ENCODE measurements at regions not wholly inside any gene's neighbourhood (a gene's known extent, or its start where the extent isn't known, plus 50 kb on each side); places are given as distances from the start of the nearest gene placed in this dataset.

GRCh38 chr6:1091900-1092299, 220.0 kb upstream of the FOXQ1 start:
- no peak for DNase-seq (ENCODE audit: low read depth, low spot score)

- no peak for DNase-seq (ENCODE audit: low read depth, low spot score)
Measured at GRCh38 chr6:1089859-1090258, 222.0 kb upstream of the FOXQ1 start.

GRCh38 chr6:1088492-1089001, 223.4 kb upstream of the FOXQ1 start:
- DNase-seq (ENCODE audit: low read depth, low spot score), result no peak

GRCh38 chr6:1087154-1087843, 224.6 kb upstream of the FOXQ1 start:
- no peak for DNase-seq (ENCODE audit: low read depth, low spot score)

- DNase-seq (ENCODE audit: low read depth, low spot score), result no peak
Measured at GRCh38 chr6:1086446-1087153, 225.3 kb upstream of the FOXQ1 start.

- no peak for DNase-seq (ENCODE audit: low read depth, low spot score)
Measured at GRCh38 chr6:1082285-1082935, 229.5 kb upstream of the FOXQ1 start.

GRCh38 chr6:1081551-1082284, 230.2 kb upstream of the FOXQ1 start:
- DNase-seq (ENCODE audit: low read depth, low spot score), result no peak

- no peak for DNase-seq (ENCODE audit: low read depth, low spot score)
Measured at GRCh38 chr6:1080453-1081337, 231.2 kb upstream of the FOXQ1 start.

- peak; percentile 15 for DNase-seq (ENCODE audit: low read depth, low spot score)
Measured at GRCh38 chr6:1079525-1079924, 232.4 kb upstream of the FOXQ1 start.

GRCh38 chr6:1077478-1078416, 234.2 kb upstream of the FOXQ1 start:
- no peak for DNase-seq (ENCODE audit: low read depth, low spot score)

GRCh38 chr6:1076531-1077459, 235.1 kb upstream of the FOXQ1 start:
- no peak for DNase-seq (ENCODE audit: low read depth, low spot score)

GRCh38 chr6:1075880-1076279, 236.0 kb upstream of the FOXQ1 start:
- DNase-seq (ENCODE audit: low read depth, low spot score), result no peak

- no peak for DNase-seq (ENCODE audit: low read depth, low spot score)
Measured at GRCh38 chr6:1075444-1075843, 236.5 kb upstream of the FOXQ1 start.

- peak; percentile 71 for DNase-seq (ENCODE audit: low read depth, low spot score)
Measured at GRCh38 chr6:1070085-1070521, 241.8 kb upstream of the FOXQ1 start.

- DNase-seq (ENCODE audit: low read depth, low spot score), result no peak
Measured at GRCh38 chr6:1068905-1069304, 243.0 kb upstream of the FOXQ1 start.

GRCh38 chr6:1068068-1068467, 243.8 kb upstream of the FOXQ1 start:
- DNase-seq (ENCODE audit: low read depth, low spot score), result no peak

- DNase-seq (ENCODE audit: low read depth, low spot score), result no peak
Measured at GRCh38 chr6:1067346-1067745, 244.6 kb upstream of the FOXQ1 start.

- no peak for DNase-seq (ENCODE audit: low read depth, low spot score)
Measured at GRCh38 chr6:1066449-1067090, 245.3 kb upstream of the FOXQ1 start.
